Right lobe of liver (tissue), 6 donors: ENCODE measurements at regions not wholly inside any gene's neighbourhood (a gene's known extent, or its start where the extent isn't known, plus 50 kb on each side); places are given as distances from the start of the nearest gene placed in this dataset.

ENCODE experiments used
- ATAC-seq, 4 donors: fragments of 200-7000 bp; cut with Tn5 transposase; one replicate each; pipeline ENCODE4 v1.9.1; 2020; ENCODE audit warnings: mild to moderate bottlenecking in 4 of 4, moderate library complexity in 4 of 4
- DNase-seq, 3 donors: peaks; one replicate each; pipeline ENCODE4 v3.0.0-alpha.2; 2020
- H3K27ac ChIP-seq, 3 donors: fragments of 200-600 bp; one replicate each; pipeline ENCODE4 v1.8.0; 2022
- H3K27me3 ChIP-seq, 2 donors: fragments of 200-600 bp; one replicate each; pipeline ENCODE4 v1.8.0; 2022
- H3K36me3 ChIP-seq, 4 donors: fragments of 200-600 bp; sonication (generic) in 1 of 4; one replicate each; pipeline versions ENCODE4 v1.5.1 to v1.8.0; 2017 to 2022; ENCODE audit warnings: control low read depth in 1 of 4
- H3K4me1 ChIP-seq, 4 donors: fragments of 200-600 bp; sonication (generic) in 1 of 4; one replicate each; pipeline versions ENCODE4 v1.5.1 to v1.8.0; 2017 to 2022; ENCODE audit warnings: control low read depth in 1 of 4
- H3K4me3 ChIP-seq, 3 donors: fragments of 200-600 bp; one replicate each; pipeline ENCODE4 v1.8.0; 2022
- H3K9me3 ChIP-seq, 4 donors: fragments of 200-600 bp; sonication (generic) in 1 of 4; one replicate each; pipeline versions ENCODE4 v1.5.1 to v1.8.0; 2017 to 2022; ENCODE audit warnings: control low read depth in 1 of 4
- CTCF ChIP-seq, 4 donors: fragments of 200-600 bp in 3 of 4; fragments of 450-650 bp in 1 of 4; IDR thresholded peaks; one replicate each; pipeline versions ENCODE4 v1.5.1 to v1.8.0; 2016 to 2022; ENCODE audit warnings: antibody characterized with exemption in 4 of 4, mild to moderate bottlenecking in 2 of 4
- POLR2A ChIP-seq: fragments of 450-650 bp; IDR thresholded peaks from one replicate; pipeline ENCODE4 v1.6.1; 2017; ENCODE audit warnings: antibody characterized with exemption, mild to moderate bottlenecking
- WGBS: methylation state at CpG from one replicate; pipeline ENCODE4 v1.1.6; 2018; ENCODE audit warnings: low coverage, low lambda C conversion rate; ENCODE audit not compliant: insufficient coverage; ENCODE audit errors: missing lambda C conversion rate; 5-methylcytosine and 5-hydroxymethylcytosine counted together
- intact Hi-C, 2 donors: fragments of 100-400 bp; cut with DNase I; formaldehyde crosslinking; loops; one replicate each; pipeline versions ENCODE4 v1.11.2 to v1.14.1; 2022
- donor health status: DM: no; HTN: yes; CAD: no.
- donor health status: DM: no; HTN: no; CAD: no.
- donor health status: DM: no; HTN: no; CAD: no.
- donor health status: DM: no; HTN: yes; CAD: no.
- donor health status: DM: no; HTN: yes; CAD: no.

- H3K27me3 ChIP-seq = no peaks in the 10 kb centered on the region
- no peaks in the 10 kb centered on the region for H3K9me3 ChIP-seq
- no peak overlapping the region for H3K4me3 ChIP-seq
- H3K36me3 ChIP-seq = no peaks in the 10 kb centered on the region
- no peaks in the 10 kb centered on the region for H3K4me1 ChIP-seq
- H3K27ac ChIP-seq = no peak overlapping the region
- intact Hi-C loops = no loop called here
- DNase-seq = no peak
- peak in 1 of 4 donors; percentile 24 for ATAC-seq
- TF ChIP-seq POLR2A = no peak
- no peak for TF ChIP-seq CTCF (IDR thresholded peaks at IDR 0.05)
- 68% methylated on average over 6 of the region's 6 CpGs for WGBS
Measured at GRCh38 chr3:107130089-107130700, 247.0 kb upstream of the CCDC54 start.

GRCh38 chr3:107132674-107133073, 244.6 kb upstream of the CCDC54 start:
- no peak overlapping the region for H3K4me3 ChIP-seq
- WGBS = 58% methylated on average over 5 of the region's 11 CpGs
- H3K9me3 ChIP-seq = no peaks in the 10 kb centered on the region
- TF ChIP-seq CTCF (IDR thresholded peaks at IDR 0.05) (no peak), POLR2A (no peak)
- no peaks in the 10 kb centered on the region for H3K4me1 ChIP-seq
- DNase-seq (no peak), ATAC-seq (no peak)
- intact Hi-C loops = no loop called here
- no peaks in the 10 kb centered on the region for H3K27me3 ChIP-seq
- no peak overlapping the region for H3K27ac ChIP-seq
- H3K36me3 ChIP-seq = no peaks in the 10 kb centered on the region

GRCh38 chr3:107133891-107134290, 243.3 kb upstream of the CCDC54 start:
- Histone ChIP-seq H3K27ac (no peak overlapping the region), H3K36me3 (no peaks in the 10 kb centered on the region), H3K4me1 (no peaks in the 10 kb centered on the region), H3K4me3 (no peak overlapping the region), H3K27me3 (no peaks in the 10 kb centered on the region), H3K9me3 (no peaks in the 10 kb centered on the region)
- DNase-seq (no peak), ATAC-seq (no peak)
- TF ChIP-seq POLR2A (no peak), CTCF (IDR thresholded peaks at IDR 0.05) (no peak)
- 69% methylated on average over 3 of the region's 3 CpGs for WGBS
- intact Hi-C loops = no loop called here

- ATAC-seq = no peak
- no peaks in the 10 kb centered on the region for H3K27me3 ChIP-seq
- H3K4me3 ChIP-seq = no peak overlapping the region
- no peaks in the 10 kb centered on the region for H3K9me3 ChIP-seq
- H3K36me3 ChIP-seq = no peaks in the 10 kb centered on the region
- 67% methylated on average over 1 of the region's 1 CpG for WGBS
- DNase-seq = no peak
- H3K4me1 ChIP-seq = no peaks in the 10 kb centered on the region
- H3K27ac ChIP-seq = no peak overlapping the region
- TF ChIP-seq POLR2A (no peak), CTCF (IDR thresholded peaks at IDR 0.05) (no peak)
- intact Hi-C loops = no loop called here
Measured at GRCh38 chr3:107142171-107142570, 235.1 kb upstream of the CCDC54 start.
